A549 (cell line): ENCODE measurements at regions not wholly inside any gene's neighbourhood (a gene's known extent, or its start where the extent isn't known, plus 50 kb on each side); places are given as distances from the start of the nearest gene placed in this dataset.

Source experiments
- ATAC-seq, 2 experiments: fragments of 200-7000 bp in 1 of 2; fragments of >200 bp in 1 of 2; cut with Nextera tagmentation in 1 of 2; cut with Tn5 transposase in 1 of 2; 3 replicates each; pipeline versions ENCODE4 v1.8.0 to v1.9.1; 2018 to 2020; ENCODE audit warnings: mild to moderate bottlenecking in 1 of 2, moderate library complexity in 1 of 2
- CTCF ChIA-PET: fragments of 300-600 bp; sonication (Branson Sonifier 250); formaldehyde crosslinking; extraction: SDS; loops from one replicate; lab custom pipeline; 2021; ENCODE audit warnings: antibody characterized with exemption, inconsistent platforms; lab: Yijun Ruan, JAX
- POLR2A ChIA-PET: fragments of 350-600 bp; formaldehyde crosslinking; extraction: SDS; loops from one replicate; lab custom pipeline; 2021; ENCODE audit warnings: antibody characterized with exemption, inconsistent platforms; lab: Yijun Ruan, JAX
- DNase-seq, 2 experiments: peaks; one replicate each; pipeline versions ENCODE4 v3.0.0 to v3.0.0-alpha.2; 2011 to 2016; ENCODE audit warnings: low read depth in 1 of 2, low spot score in 1 of 2
- FAIRE-seq: peaks from 2 replicates; lab custom pipeline; 2011; peaks lifted over from hg19 to GRCh38; lab: Jason Lieb, UNC
- H3K27ac ChIP-seq, 2 experiments: fragments of >200 bp; sonication (Bioruptor Twin); formaldehyde crosslinking; 3 replicates each; pipeline ENCODE4 v1.5.1; 2016 to 2017
- H3K4me1 ChIP-seq: fragments of >200 bp; sonication (Bioruptor Twin); formaldehyde crosslinking; 3 replicates; pipeline ENCODE4 v1.6.1; 2016
- H3K4me2 ChIP-seq: fragments of >200 bp; sonication (Bioruptor Twin); formaldehyde crosslinking; 3 replicates; pipeline ENCODE4 v1.6.1; 2016
- H3K4me3 ChIP-seq: fragments of >200 bp; sonication (Bioruptor Twin); formaldehyde crosslinking; 3 replicates; pipeline ENCODE4 v1.5.1; 2016
- H3K9me3 ChIP-seq: fragments of >200 bp; sonication (Bioruptor Twin); formaldehyde crosslinking; 3 replicates; pipeline ENCODE4 v1.6.1; 2016
- CEBPB ChIP-seq, 2 experiments: fragments of >200 bp in 1 of 2; sonication (Bioruptor Twin) in 1 of 2; formaldehyde crosslinking in 1 of 2; IDR thresholded peaks; 2 replicates each; pipeline ENCODE4 v1.6.1; 2012 to 2016
- CHD4 ChIP-seq: fragments of 200-600 bp; sonication (generic); IDR thresholded peaks from 2 replicates; pipeline ENCODE4 v1.6.1; 2016; ENCODE audit warnings: antibody characterized with exemption, mild to moderate bottlenecking, borderline replicate concordance
- EHMT2 ChIP-seq: fragments of 200-600 bp; sonication (generic); IDR thresholded peaks from 2 replicates; pipeline ENCODE4 v1.6.1; 2016; ENCODE audit warnings: antibody characterized with exemption, low read depth, mild to moderate bottlenecking, moderate library complexity
- FOSB ChIP-seq: fragments of 250-450 bp; sonication (Bioruptor Pico); IDR thresholded peaks from 2 replicates; pipeline ENCODE4 v1.5.0; 2020; ENCODE audit warnings: mild to moderate bottlenecking, moderate library complexity
- HDAC2 ChIP-seq: fragments of 200-600 bp; sonication (generic); IDR thresholded peaks from 2 replicates; pipeline ENCODE4 v1.6.1; 2016
- HOXB13 ChIP-seq: fragments of 250-450 bp; sonication (Bioruptor Pico); IDR thresholded peaks from 2 replicates; pipeline ENCODE4 v1.5.0; 2020; ENCODE audit warnings: low read depth, mild to moderate bottlenecking, moderate library complexity
- HOXB5 ChIP-seq: fragments of 250-450 bp; sonication (Bioruptor Pico); IDR thresholded peaks from 2 replicates; pipeline ENCODE4 v1.5.0; 2020; ENCODE audit warnings: mild to moderate bottlenecking, moderate library complexity
- JUNB ChIP-seq: fragments of >200 bp; sonication (Bioruptor Twin); formaldehyde crosslinking; IDR thresholded peaks from 2 replicates; pipeline ENCODE4 v1.6.1; 2016
- KDM1A ChIP-seq: fragments of 200-600 bp; sonication (generic); IDR thresholded peaks from 2 replicates; pipeline ENCODE4 v1.6.1; 2016; ENCODE audit warnings: low read depth, mild to moderate bottlenecking
- KDM5A ChIP-seq: fragments of 200-600 bp; sonication (generic); IDR thresholded peaks from 2 replicates; pipeline ENCODE4 v1.6.1; 2016; ENCODE audit warnings: antibody characterized with exemption, mild to moderate bottlenecking
- MAZ ChIP-seq: fragments of 150-350 bp; IDR thresholded peaks from 2 replicates; pipeline ENCODE4 v1.6.1; 2014; ENCODE audit warnings: antibody characterized with exemption, low read depth, low read length, borderline replicate concordance
- NFE2L2 ChIP-seq: fragments of 150-350 bp; conservative IDR thresholded peaks from 2 replicates; pipeline ENCODE4 v1.6.1; 2014; ENCODE audit warnings: low read length
- NPAS2 ChIP-seq: fragments of 250-450 bp; sonication (Bioruptor Pico); IDR thresholded peaks from 2 replicates; pipeline ENCODE4 v1.8.0; 2022; ENCODE audit warnings: mild to moderate bottlenecking, moderate library complexity, borderline replicate concordance
- PHF8 ChIP-seq: fragments of 200-600 bp; sonication (generic); IDR thresholded peaks from 2 replicates; pipeline ENCODE4 v1.6.1; 2016; ENCODE audit warnings: low read depth, mild to moderate bottlenecking, antibody characterized with exemption, moderate library complexity, borderline replicate concordance
- POLR2A ChIP-seq: IDR thresholded peaks from 2 replicates; pipeline ENCODE4 v1.6.1; 2012; ENCODE audit warnings: mild to moderate bottlenecking, low read length
- POLR2AphosphoS2 ChIP-seq: conservative IDR thresholded peaks from 2 replicates; pipeline ENCODE4 v1.6.1; 2012; ENCODE audit warnings: low read length, improper control_type of control experiment, inconsistent platforms
- RNF2 ChIP-seq: fragments of 200-600 bp; sonication (generic); IDR thresholded peaks from 2 replicates; pipeline ENCODE4 v1.6.1; 2016; ENCODE audit warnings: low read depth, mild to moderate bottlenecking, antibody characterized with exemption, moderate library complexity, borderline replicate concordance
- SMC3 ChIP-seq: fragments of >200 bp; sonication (Bioruptor Twin); formaldehyde crosslinking; IDR thresholded peaks from 3 replicates; pipeline ENCODE4 v1.6.1; 2018; ENCODE audit warnings: inconsistent platforms
- SREBF2 ChIP-seq: fragments of 450-650 bp; IDR thresholded peaks from 2 replicates; pipeline ENCODE4 v1.6.1; 2014; ENCODE audit warnings: mild to moderate bottlenecking, moderate library complexity
- ZFP36 ChIP-seq: fragments of 450-650 bp; IDR thresholded peaks from 2 replicates; pipeline ENCODE4 v1.6.1; 2014; ENCODE audit warnings: borderline replicate concordance; ENCODE audit not compliant: partially characterized antibody
- WGBS: methylation state at CpG from one replicate; pipeline ENCODE4 v1.1.6; 2017; ENCODE audit errors: missing lambda C conversion rate; 5-methylcytosine and 5-hydroxymethylcytosine counted together
- TF ChIP-seq, protein P1 (sequence below): IDR thresholded peaks from 2 replicates; pipeline ENCODE4 v1.6.1; 2012
- TF ChIP-seq, protein P2 (sequence below): IDR thresholded peaks from 2 replicates; pipeline ENCODE4 v1.6.1; 2012; ENCODE audit warnings: low read depth, borderline replicate concordance
- TF ChIP-seq, protein P3 (sequence below): fragments of 200-600 bp; sonication (generic); IDR thresholded peaks from 2 replicates; pipeline ENCODE4 v1.6.1; 2016; ENCODE audit warnings: antibody characterized with exemption, mild to moderate bottlenecking, moderate library complexity
- TF ChIP-seq, protein P4 (sequence below): fragments of 150-350 bp; IDR thresholded peaks from 2 replicates; pipeline ENCODE4 v1.6.1; 2014; ENCODE audit warnings: low read depth, mild to moderate bottlenecking, low read length

DNA sequence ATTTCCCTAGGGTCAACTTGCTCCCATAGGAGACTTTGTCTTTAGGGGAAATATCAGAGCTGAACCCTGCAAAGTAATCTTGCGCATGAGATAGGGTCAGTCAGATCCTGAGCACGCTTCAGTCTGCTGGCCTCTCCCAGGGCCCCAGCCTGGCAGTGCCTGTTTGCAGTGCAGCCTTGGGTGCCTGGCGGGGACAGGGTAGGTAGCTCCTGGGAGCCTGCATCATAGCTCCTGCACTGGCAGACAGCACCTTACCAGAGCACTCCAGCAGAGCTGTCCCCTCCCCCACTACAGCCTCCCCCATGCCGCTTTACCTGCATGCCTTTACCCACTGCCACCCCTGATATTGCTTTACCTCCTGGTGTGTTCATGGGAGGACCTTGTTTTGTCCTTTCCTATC, 237.3 kb downstream of the CCDC59 start (continued):
- TF ChIP-seq ZFP36 (no peak), NPAS2 (CRISPR knock-in tag) (no peak), SMC3 (no peak), HDAC2 (no peak), SREBF2 (no peak)
- TF ChIP-seq, all 56 proteins: peak for 0

DNA sequence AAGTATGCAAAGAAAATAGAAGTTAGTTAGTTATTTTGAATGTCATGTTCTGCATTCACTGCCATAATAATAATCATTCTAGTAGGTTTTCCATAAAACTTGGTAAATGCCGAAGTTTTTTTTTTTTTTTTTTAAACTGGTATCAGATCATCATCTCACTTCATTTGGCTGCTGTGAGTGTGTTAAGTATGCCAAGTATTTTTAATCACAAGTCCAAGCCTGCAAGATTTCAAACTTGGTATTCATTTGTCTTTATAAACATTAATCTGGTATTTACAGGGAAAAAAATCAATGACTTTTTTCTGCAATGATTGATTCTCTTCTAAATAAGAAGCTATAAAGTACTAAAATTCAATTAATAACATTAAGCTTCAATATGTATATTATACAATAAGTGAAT, 248.9 kb downstream of the CCDC59 start:
- Histone ChIP-seq H3K27ac (no peak overlapping the region), H3K9me3 (no peaks in the 10 kb centered on the region; the same call in 2 of the 3 replicates), H3K4me3 (no peak overlapping the region), H3K4me2 (no peak overlapping the region), H3K4me1 (no peaks in the 10 kb centered on the region)
- 25% methylated on average over 1 of the region's 1 CpG for WGBS
- POLR2A ChIA-PET: no interaction called here
- ATAC-seq (no peak), FAIRE-seq (no peak), DNase-seq (no peak)
- TF ChIP-seq POLR2A: no peak
- TF ChIP-seq MAZ: no peak
- TF ChIP-seq PHF8: no peak
- TF ChIP-seq NFE2L2: no peak
- TF ChIP-seq EHMT2: no peak
- TF ChIP-seq CEBPB (IDR thresholded peaks at IDR 0.05): no peak
- no peak for TF ChIP-seq HOXB13 (CRISPR knock-in tag)
- no peak for TF ChIP-seq FOSB (CRISPR knock-in tag)
- TF ChIP-seq KDM1A: no peak
- no peak for TF ChIP-seq POLR2AphosphoS2
- TF ChIP-seq, protein P1, sequence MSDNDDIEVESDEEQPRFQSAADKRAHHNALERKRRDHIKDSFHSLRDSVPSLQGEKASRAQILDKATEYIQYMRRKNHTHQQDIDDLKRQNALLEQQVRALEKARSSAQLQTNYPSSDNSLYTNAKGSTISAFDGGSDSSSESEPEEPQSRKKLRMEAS: no peak
- TF ChIP-seq, protein P2, sequence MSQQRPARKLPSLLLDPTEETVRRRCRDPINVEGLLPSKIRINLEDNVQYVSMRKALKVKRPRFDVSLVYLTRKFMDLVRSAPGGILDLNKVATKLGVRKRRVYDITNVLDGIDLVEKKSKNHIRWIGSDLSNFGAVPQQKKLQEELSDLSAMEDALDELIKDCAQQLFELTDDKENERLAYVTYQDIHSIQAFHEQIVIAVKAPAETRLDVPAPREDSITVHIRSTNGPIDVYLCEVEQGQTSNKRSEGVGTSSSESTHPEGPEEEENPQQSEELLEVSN: no peak
- no peak for TF ChIP-seq KDM5A
- TF ChIP-seq CHD4: no peak
- TF ChIP-seq, protein P3, sequence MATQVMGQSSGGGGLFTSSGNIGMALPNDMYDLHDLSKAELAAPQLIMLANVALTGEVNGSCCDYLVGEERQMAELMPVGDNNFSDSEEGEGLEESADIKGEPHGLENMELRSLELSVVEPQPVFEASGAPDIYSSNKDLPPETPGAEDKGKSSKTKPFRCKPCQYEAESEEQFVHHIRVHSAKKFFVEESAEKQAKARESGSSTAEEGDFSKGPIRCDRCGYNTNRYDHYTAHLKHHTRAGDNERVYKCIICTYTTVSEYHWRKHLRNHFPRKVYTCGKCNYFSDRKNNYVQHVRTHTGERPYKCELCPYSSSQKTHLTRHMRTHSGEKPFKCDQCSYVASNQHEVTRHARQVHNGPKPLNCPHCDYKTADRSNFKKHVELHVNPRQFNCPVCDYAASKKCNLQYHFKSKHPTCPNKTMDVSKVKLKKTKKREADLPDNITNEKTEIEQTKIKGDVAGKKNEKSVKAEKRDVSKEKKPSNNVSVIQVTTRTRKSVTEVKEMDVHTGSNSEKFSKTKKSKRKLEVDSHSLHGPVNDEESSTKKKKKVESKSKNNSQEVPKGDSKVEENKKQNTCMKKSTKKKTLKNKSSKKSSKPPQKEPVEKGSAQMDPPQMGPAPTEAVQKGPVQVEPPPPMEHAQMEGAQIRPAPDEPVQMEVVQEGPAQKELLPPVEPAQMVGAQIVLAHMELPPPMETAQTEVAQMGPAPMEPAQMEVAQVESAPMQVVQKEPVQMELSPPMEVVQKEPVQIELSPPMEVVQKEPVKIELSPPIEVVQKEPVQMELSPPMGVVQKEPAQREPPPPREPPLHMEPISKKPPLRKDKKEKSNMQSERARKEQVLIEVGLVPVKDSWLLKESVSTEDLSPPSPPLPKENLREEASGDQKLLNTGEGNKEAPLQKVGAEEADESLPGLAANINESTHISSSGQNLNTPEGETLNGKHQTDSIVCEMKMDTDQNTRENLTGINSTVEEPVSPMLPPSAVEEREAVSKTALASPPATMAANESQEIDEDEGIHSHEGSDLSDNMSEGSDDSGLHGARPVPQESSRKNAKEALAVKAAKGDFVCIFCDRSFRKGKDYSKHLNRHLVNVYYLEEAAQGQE: no peak
- no peak for TF ChIP-seq RNF2
- TF ChIP-seq, protein P4, sequence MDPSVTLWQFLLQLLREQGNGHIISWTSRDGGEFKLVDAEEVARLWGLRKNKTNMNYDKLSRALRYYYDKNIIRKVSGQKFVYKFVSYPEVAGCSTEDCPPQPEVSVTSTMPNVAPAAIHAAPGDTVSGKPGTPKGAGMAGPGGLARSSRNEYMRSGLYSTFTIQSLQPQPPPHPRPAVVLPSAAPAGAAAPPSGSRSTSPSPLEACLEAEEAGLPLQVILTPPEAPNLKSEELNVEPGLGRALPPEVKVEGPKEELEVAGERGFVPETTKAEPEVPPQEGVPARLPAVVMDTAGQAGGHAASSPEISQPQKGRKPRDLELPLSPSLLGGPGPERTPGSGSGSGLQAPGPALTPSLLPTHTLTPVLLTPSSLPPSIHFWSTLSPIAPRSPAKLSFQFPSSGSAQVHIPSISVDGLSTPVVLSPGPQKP: no peak
- TF ChIP-seq JUNB: no peak
- TF ChIP-seq HOXB5 (CRISPR knock-in tag): no peak
- CTCF ChIA-PET: no interaction called here
